ENCODE measurements at regions not wholly inside any gene's neighbourhood (a gene's known extent, or its start where the extent isn't known, plus 50 kb on each side); places are given as distances from the start of the nearest gene placed in this dataset.
"Not testable (repeated sequence)": the region's sequence is repeated elsewhere in the genome, so short reads cannot be mapped to it uniquely, and the experiment has no call there.

GRCh38 chr2:207363761-207364290, 165.9 kb upstream of the CREB1 start:
- DNase-seq (ENCODE audit: low spot score) = no peak

GRCh38 chr2:207370646-207371045, 159.1 kb upstream of the CREB1 start:
- DNase-seq (ENCODE audit: low spot score) = no peak

GRCh38 chr2:207371877-207372276, 157.9 kb upstream of the CREB1 start:
- no peak for DNase-seq (ENCODE audit: low spot score)

- no peak for DNase-seq (ENCODE audit: low spot score)
These were observed 157.3 kb upstream of the CREB1 start for GRCh38 chr2:207372483-207372882.

GRCh38 chr2:207375207-207375875, 154.4 kb upstream of the CREB1 start:
- DNase-seq (ENCODE audit: low spot score) = no peak

- DNase-seq (ENCODE audit: low spot score) = not testable (repeated sequence)
These were observed 151.1 kb upstream of the CREB1 start for GRCh38 chr2:207378620-207379019.

- DNase-seq (ENCODE audit: low spot score) = no peak
These were observed 144.7 kb upstream of the CREB1 start for GRCh38 chr2:207385076-207385475.

- DNase-seq (ENCODE audit: low spot score) = peak; percentile 23
These were observed 143.9 kb upstream of the CREB1 start for GRCh38 chr2:207385903-207386302.

- DNase-seq (ENCODE audit: low spot score) = no peak
These were observed 142.7 kb upstream of the CREB1 start for GRCh38 chr2:207387001-207387571.

GRCh38 chr2:207390302-207391095, 139.3 kb upstream of the CREB1 start:
- DNase-seq (ENCODE audit: low spot score) = no peak

GRCh38 chr2:207394203-207394781, 135.5 kb upstream of the CREB1 start:
- peak; percentile 2 for DNase-seq (ENCODE audit: low spot score)

- peak; percentile 99 for DNase-seq (ENCODE audit: low spot score)
These were observed 134.8 kb upstream of the CREB1 start for GRCh38 chr2:207394812-207395534.

- DNase-seq (ENCODE audit: low spot score) = no peak
These were observed 134.1 kb upstream of the CREB1 start for GRCh38 chr2:207395535-207396251.

GRCh38 chr2:207397917-207398655, 131.7 kb upstream of the CREB1 start:
- DNase-seq (ENCODE audit: low spot score) = no peak

- DNase-seq (ENCODE audit: low spot score) = no peak
These were observed 130.5 kb upstream of the CREB1 start for GRCh38 chr2:207399301-207399700.

- no peak for DNase-seq (ENCODE audit: low spot score)
These were observed 128.4 kb upstream of the CREB1 start for GRCh38 chr2:207401338-207401737.

GRCh38 chr2:207403141-207403540, 126.6 kb upstream of the CREB1 start:
- DNase-seq (ENCODE audit: low spot score) = no peak

- no peak for DNase-seq (ENCODE audit: low spot score)
These were observed 125.8 kb upstream of the CREB1 start for GRCh38 chr2:207403950-207404349.

GRCh38 chr2:207405150-207405549, 124.6 kb upstream of the CREB1 start:
- DNase-seq (ENCODE audit: low spot score) = no peak

GRCh38 chr2:207408086-207408794, 121.5 kb upstream of the CREB1 start:
- no peak for DNase-seq (ENCODE audit: low spot score)

All from RKO (cell line).